ENCODE measurements at regions not wholly inside any gene's neighbourhood (a gene's known extent, or its start where the extent isn't known, plus 50 kb on each side); places are given as distances from the start of the nearest gene placed in this dataset.
"Not testable (repeated sequence)": the region's sequence is repeated elsewhere in the genome, so short reads cannot be mapped to it uniquely, and the experiment has no call there.

DNA sequence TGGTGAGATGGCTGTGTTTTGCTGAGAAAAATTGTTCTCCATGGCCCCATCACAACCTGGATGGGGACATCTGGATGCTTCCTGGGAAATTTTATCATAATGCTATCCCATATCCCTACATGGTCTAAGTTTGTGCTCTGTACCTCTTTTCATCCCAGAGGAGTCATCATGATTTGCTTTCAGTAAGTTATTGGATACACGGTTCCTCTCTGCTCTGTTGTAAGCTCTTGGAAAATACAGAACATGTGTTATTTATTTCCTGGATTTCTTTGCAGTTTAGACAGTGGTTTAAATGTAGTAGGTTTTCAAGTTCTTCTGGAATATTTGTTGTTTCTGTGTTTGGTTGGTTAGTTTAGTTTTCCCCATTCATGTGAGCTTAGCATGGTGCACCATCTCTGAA lies 129.2 kb upstream of the ECI2 start:
- H3K4me3 ChIP-seq (ENCODE audit: low read depth, low read length): no peak overlapping the region
- TF ChIP-seq, protein P1, sequence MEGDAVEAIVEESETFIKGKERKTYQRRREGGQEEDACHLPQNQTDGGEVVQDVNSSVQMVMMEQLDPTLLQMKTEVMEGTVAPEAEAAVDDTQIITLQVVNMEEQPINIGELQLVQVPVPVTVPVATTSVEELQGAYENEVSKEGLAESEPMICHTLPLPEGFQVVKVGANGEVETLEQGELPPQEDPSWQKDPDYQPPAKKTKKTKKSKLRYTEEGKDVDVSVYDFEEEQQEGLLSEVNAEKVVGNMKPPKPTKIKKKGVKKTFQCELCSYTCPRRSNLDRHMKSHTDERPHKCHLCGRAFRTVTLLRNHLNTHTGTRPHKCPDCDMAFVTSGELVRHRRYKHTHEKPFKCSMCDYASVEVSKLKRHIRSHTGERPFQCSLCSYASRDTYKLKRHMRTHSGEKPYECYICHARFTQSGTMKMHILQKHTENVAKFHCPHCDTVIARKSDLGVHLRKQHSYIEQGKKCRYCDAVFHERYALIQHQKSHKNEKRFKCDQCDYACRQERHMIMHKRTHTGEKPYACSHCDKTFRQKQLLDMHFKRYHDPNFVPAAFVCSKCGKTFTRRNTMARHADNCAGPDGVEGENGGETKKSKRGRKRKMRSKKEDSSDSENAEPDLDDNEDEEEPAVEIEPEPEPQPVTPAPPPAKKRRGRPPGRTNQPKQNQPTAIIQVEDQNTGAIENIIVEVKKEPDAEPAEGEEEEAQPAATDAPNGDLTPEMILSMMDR (IDR thresholded peaks at IDR 0.05; ENCODE audit: borderline replicate concordance, insufficient read depth, low read depth, low read length): no peak

- H3K4me3 ChIP-seq (ENCODE audit: low read depth, low read length): no peak overlapping the region
- TF ChIP-seq, protein P1 (IDR thresholded peaks at IDR 0.05; ENCODE audit: borderline replicate concordance, insufficient read depth, low read depth, low read length): no peak
Measured at GRCh38 chr6:4264081-4264480, 128.7 kb upstream of the ECI2 start.

- H3K4me3 ChIP-seq (ENCODE audit: low read depth, low read length): no peak overlapping the region
- TF ChIP-seq, protein P1 (IDR thresholded peaks at IDR 0.05; ENCODE audit: borderline replicate concordance, insufficient read depth, low read depth, low read length): no peak
Measured at GRCh38 chr6:4262526-4262925, 127.2 kb upstream of the ECI2 start.

DNA sequence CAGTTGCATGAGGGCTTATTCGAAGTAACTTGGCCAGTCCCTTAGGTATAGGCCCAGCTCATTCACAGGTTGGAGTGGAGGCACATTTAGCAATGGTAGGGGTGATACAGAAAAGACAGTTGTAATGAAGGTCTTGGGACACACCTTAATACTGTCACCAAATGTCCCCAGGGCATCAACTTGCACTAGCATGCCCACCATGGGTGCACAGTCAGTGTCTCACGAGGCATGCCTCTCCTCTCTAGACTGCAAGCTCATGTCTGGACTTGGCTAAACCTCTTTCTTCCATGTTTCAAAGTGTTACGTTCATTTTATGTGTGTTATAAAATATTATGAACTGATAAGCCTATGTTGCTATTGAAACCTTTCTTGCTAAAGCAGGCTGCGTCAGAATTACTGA lies 124.0 kb upstream of the ECI2 start:
- TF ChIP-seq, protein P1 (IDR thresholded peaks at IDR 0.05; ENCODE audit: borderline replicate concordance, insufficient read depth, low read depth, low read length): no peak
- no peak overlapping the region for H3K4me3 ChIP-seq (ENCODE audit: low read depth, low read length)

GRCh38 chr6:4258733-4259132 lies 123.4 kb upstream of the ECI2 start:
- H3K4me3 ChIP-seq (ENCODE audit: low read depth, low read length): no peak overlapping the region
- TF ChIP-seq, protein P1 (IDR thresholded peaks at IDR 0.05; ENCODE audit: borderline replicate concordance, insufficient read depth, low read depth, low read length): no peak

DNA sequence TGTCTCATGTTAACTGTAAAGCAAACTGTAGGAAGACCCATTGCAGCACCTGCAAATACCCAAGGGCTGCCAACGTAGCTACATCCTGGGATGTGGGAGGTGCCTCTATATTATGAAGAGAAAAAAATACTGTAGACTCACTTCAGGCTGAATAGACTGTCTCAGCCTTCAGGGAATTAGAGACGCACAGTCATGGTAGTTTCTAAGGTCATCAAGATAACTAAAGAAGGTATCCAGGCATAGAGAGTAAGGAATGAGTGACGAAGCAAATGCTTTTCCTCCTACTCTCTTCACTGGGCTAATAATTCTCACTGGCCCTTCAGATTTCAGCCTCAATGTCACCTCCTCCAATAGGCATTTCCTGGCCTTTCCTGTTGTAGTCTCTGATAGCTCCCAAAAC lies 121.6 kb upstream of the ECI2 start:
- TF ChIP-seq, protein P1 (IDR thresholded peaks at IDR 0.05; ENCODE audit: borderline replicate concordance, insufficient read depth, low read depth, low read length): no peak
- no peak overlapping the region for H3K4me3 ChIP-seq (ENCODE audit: low read depth, low read length)

GRCh38 chr6:4253604-4254231 lies 118.3 kb upstream of the ECI2 start:
- no peak overlapping the region for H3K4me3 ChIP-seq (ENCODE audit: low read depth, low read length)

GRCh38 chr6:4252445-4252844 lies 117.1 kb upstream of the ECI2 start:
- H3K4me3 ChIP-seq (ENCODE audit: low read depth, low read length): not testable (repeated sequence)

More at GRCh38 chr6:4253604-4254231, 118.3 kb upstream of the ECI2 start:
- TF ChIP-seq, protein P1 (IDR thresholded peaks at IDR 0.05; ENCODE audit: borderline replicate concordance, insufficient read depth, low read depth, low read length): no peak

Measured in GM12875 (cell line).